AG04449 (cell line): ENCODE measurements at regions not wholly inside any gene's neighbourhood (a gene's known extent, or its start where the extent isn't known, plus 50 kb on each side); places are given as distances from the start of the nearest gene placed in this dataset.

Experiments used
- CTCF ChIA-PET: fragments of 350-600 bp; formaldehyde crosslinking; extraction: SDS; loops from one replicate; lab custom pipeline; 2021; ENCODE audit warnings: antibody characterized with exemption; lab: Yijun Ruan, JAX
- POLR2A ChIA-PET: fragments of 400-600, 350-600 bp; formaldehyde crosslinking; extraction: SDS; loops from one replicate; lab custom pipeline; 2020; ENCODE audit warnings: antibody characterized with exemption, inconsistent platforms; lab: Yijun Ruan, JAX
- DNase-seq: peaks from one replicate; pipeline ENCODE4 v3.0.0-alpha.2; 2010; ENCODE audit warnings: low read depth, low spot score
- H3K4me3 ChIP-seq: 2 replicates; pipeline ENCODE4 v1.5.1; 2011; ENCODE audit warnings: low read depth, mild to moderate bottlenecking, control low read depth, low read length
- TF ChIP-seq, protein P1 (sequence below): IDR thresholded peaks from one replicate; pipeline ENCODE4 v1.5.1; 2011; ENCODE audit warnings: mild to moderate bottlenecking, moderate library complexity, low read length, control low read depth, inconsistent platforms; ENCODE audit not compliant: insufficient read depth; ENCODE audit errors: missing control alignments

DNA sequence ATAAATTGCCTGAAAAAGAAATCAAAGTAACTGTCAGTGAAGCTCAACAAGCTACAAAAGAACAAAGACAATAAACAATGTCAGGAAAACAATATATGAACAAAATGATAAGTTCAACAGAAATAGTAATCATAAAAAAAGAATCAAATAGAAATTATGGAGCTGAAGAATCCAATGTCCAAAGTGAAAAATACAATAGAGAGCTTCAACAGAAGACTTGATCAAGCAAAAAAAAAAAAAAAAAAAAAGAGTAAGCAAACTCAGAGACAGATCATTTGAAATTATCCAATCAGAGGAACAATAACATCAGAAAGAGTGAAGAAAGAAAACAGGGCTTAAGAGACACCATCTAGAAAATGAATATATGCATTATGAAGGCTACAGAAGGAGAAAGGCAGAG is 251.4 kb upstream of the SAMSN1 start:
- TF ChIP-seq, protein P1, sequence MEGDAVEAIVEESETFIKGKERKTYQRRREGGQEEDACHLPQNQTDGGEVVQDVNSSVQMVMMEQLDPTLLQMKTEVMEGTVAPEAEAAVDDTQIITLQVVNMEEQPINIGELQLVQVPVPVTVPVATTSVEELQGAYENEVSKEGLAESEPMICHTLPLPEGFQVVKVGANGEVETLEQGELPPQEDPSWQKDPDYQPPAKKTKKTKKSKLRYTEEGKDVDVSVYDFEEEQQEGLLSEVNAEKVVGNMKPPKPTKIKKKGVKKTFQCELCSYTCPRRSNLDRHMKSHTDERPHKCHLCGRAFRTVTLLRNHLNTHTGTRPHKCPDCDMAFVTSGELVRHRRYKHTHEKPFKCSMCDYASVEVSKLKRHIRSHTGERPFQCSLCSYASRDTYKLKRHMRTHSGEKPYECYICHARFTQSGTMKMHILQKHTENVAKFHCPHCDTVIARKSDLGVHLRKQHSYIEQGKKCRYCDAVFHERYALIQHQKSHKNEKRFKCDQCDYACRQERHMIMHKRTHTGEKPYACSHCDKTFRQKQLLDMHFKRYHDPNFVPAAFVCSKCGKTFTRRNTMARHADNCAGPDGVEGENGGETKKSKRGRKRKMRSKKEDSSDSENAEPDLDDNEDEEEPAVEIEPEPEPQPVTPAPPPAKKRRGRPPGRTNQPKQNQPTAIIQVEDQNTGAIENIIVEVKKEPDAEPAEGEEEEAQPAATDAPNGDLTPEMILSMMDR: no peak
- DNase-seq: no peak
- POLR2A ChIA-PET: no interaction called here
- CTCF ChIA-PET: no interaction called here
- H3K4me3 ChIP-seq: no peak overlapping the region

DNA sequence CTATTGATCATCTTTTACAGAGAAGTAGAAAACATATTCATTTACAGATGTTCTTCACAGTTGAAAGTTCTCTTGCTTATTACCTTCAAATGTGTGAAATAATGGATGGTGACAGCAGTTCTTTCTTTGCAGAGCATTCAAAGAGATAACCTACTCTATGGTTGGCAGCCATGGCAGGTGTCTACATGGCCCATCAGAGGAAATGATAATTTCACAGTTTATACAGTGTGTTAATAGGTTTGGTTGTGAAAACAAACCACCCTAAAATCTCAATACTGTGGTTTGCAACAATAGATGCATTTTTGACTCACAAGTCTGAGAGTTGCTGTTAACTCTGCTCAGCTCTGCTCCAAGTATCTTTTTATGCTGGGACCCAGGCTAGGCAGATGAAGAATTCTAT is 241.2 kb upstream of the SAMSN1 start:
- CTCF ChIA-PET: no interaction called here
- TF ChIP-seq, protein P1: no peak
- no peak overlapping the region for H3K4me3 ChIP-seq
- POLR2A ChIA-PET: no interaction called here
- DNase-seq: no peak

DNA sequence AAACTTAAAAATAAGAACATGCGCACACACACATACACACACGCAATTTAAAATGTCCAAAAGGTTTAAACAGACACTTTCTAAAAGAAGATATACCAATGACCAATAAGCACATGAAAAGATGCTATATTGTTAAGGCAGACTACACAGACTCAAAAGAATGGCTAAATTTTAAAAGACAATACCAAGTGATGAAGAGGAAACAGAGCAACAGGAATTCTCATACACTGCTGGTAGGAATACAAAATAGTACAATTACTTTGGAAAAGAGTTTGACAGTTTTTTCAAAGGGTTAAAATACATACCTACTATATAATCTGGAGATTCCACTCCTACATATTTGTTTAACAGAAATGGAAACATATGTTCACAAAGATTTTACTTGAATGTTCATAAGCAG is 239.6 kb upstream of the SAMSN1 start:
- H3K4me3 ChIP-seq: no peak overlapping the region
- ChIA-PET POLR2A (no interaction called here), CTCF (no interaction called here)
- DNase-seq: no peak
- TF ChIP-seq, protein P1: no peak

DNA sequence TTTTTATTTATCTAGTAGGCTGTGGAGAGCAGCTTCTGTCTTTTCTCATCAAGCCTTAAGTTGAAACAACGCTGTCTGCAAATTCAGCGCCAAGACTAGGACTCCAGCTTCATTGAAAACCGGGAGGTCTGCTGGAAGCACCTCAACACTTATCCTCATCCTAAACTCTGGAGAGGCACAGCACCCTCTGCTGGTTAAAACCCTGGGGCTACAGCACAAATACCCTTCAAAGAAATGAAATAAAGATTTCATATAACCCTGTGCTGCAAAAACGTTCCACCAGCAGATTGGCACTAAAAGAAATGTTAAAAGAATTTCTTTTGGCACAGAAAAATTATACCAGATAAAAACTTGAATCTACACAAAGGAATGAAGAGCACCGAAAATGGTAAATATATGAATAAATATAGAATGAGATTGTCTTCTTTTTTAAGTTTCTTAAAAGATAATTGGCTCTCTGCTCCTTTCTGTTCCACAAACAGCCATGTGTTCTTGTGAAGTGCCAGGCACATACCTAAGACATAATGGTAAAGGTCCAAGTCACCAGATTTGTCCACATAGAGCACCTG is 227.7 kb upstream of the SAMSN1 start:
- ChIA-PET POLR2A (no interaction called here), CTCF (interaction anchor here (1.7 kb wide), 1 partner anchor 373 kb away, joined by 3 read pairs; no protein-coding TSS in a partner anchor)
- no peak for DNase-seq
- TF ChIP-seq, protein P1: no peak
- no peak overlapping the region for H3K4me3 ChIP-seq

DNA sequence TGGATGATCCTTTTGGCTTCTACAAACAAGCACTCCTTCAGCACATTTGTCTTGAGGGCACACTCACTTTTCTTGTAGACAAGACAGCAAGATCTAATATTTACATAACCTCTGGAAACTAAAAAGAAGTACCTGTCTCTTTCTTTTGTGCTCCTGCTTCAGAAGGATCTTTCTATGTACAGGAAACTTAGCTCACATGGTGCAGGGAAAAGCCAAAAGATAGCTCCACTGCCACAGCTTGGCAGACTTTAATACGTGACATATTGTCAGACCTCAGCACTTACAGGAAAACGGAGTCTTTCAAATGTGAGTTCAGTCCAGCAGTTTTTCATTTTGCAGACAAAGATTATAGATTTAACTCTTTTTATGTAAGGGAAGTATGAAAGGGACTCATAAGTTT is 225.5 kb upstream of the SAMSN1 start:
- TF ChIP-seq, protein P1: no peak
- no peak overlapping the region for H3K4me3 ChIP-seq
- no peak for DNase-seq
- ChIA-PET POLR2A (no interaction called here), CTCF (no interaction called here)

DNA sequence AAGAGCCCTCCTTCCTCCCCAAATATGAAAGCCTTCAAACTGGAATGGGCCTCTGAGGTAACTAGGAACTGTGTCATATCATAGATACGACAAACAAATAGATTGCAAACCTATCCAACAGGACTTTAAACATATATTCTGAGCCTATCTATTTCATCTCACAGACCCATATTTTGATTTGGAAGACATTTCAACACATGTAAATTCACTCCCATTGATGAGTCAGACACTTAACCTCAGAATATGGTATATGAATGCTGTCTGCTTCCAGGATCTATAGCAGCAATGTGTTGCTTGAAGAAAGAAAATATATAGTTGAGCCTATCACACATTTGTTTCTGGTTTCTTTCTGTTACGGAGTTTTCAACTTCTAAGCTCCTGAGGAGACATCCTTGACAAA is 221.9 kb upstream of the SAMSN1 start:
- DNase-seq: no peak
- POLR2A ChIA-PET: no interaction called here
- TF ChIP-seq, protein P1: no peak
- H3K4me3 ChIP-seq: no peak overlapping the region
- CTCF ChIA-PET: no interaction called here
